Glomerular visceral epithelial cell (primary cell): ENCODE measurements at regions not wholly inside any gene's neighbourhood (a gene's known extent, or its start where the extent isn't known, plus 50 kb on each side); places are given as distances from the start of the nearest gene placed in this dataset.

Experiments
- DNase-seq: peaks from one replicate; pipeline ENCODE4 v3.0.0-alpha.2; 2016; ENCODE audit errors: extremely low spot score

DNA sequence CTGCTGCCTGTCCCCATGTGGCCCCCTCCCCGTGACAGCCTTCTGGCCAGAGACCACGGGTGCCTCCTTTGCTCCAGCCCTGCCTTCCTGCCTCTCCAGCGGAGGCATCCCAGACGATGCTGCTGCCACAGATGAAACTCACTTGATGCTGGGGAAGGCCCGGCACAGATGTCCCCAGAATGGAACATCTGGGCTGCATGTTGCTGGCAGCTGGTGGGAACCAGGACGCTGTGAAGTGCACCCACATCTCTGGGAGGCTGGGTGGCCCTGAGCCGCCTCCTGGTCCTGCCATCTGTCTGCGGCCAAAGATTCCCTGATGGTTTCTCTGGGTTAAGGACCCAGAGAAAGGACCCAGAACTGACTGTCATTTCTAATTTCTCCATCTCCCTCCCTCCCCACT lies 51.9 kb upstream of the PTPRS start:
- DNase-seq: no peak

DNA sequence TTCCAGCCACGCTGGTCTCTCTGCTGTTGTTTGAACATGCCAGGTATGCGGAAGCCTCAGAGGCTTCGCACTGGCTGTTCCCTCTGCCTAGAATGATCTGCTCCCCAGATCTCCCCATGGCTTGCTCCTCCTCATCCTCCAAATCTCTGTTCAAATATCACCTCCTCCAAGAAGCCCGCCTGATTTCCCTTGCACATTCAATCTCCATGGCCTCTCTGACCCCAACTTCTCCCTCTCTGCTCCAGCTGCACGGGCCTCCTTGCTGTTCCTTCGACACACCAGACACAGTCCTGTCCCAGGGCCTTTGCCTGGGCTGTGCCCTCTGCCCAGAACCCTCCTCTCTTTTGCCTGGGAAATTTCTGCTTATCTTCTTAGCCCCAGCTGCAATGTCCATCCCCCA lies 52.5 kb upstream of the PTPRS start:
- no peak for DNase-seq

DNA sequence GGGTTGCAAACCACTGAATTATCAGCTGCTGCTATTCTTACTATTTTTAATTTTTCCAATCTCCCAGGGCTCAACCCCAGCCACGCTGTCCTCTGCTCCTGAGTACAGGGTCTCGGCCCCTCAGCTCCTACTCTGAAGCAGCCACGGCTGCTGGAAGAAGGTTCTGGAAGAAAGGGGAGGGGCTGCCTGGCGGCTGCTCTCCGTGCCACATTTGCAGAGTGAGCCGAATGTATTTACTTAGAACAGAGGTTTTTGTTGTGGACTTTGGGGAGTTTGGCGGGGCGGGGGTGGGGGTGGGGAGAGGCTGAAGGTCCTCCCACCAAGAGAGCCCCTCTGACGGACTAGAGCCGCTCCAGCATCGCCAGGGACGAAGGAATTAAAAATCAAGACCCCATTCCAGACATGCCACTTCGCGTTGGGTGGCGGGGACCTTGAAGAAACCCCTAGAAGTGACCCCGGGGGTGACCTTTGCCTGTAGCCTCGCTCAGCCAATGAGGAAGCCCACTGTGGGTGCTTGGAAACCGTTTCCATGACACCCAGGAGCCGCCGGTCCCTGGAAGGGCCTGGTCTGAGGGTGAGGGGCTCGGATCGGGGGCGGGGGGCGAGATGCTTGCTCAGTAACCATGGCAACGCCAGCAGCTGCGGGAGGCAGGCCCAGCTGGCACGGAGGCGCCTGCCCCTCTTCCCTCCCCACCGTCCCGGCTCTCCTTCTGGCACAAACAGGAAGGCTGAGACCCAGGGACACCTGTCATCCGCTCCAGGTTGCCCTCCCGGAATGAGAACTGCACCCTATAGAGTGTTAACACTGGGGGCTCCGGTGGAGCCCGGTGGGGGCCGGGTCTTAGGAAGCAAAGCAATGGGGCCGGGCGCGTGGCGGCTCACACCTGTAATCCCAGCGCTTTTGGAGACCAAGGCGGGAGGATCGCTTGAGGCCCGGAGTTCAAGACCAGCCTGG lies 54.2 kb upstream of the PTPRS start:
- DNase-seq: no peak

DNA sequence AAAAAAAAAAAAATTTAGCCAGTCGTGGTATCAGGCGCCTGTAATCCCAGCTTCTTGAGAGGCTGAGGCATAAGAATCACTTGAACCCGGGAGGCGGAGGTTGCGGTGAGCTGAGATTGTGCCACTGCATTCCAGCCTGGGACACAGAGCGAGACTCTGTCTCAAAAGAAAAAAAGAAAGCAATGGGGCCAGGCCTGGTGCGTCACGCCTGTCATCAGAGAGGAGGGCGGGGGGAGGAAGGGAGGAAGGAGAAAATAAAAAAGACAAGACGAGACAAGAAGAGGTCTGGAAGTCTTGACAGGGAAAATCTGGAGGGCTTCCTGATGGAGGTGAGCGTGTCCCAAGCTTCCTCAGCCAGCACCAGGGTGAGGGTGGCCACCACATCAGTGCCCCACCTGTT lies 54.9 kb upstream of the PTPRS start:
- DNase-seq: no peak

DNA sequence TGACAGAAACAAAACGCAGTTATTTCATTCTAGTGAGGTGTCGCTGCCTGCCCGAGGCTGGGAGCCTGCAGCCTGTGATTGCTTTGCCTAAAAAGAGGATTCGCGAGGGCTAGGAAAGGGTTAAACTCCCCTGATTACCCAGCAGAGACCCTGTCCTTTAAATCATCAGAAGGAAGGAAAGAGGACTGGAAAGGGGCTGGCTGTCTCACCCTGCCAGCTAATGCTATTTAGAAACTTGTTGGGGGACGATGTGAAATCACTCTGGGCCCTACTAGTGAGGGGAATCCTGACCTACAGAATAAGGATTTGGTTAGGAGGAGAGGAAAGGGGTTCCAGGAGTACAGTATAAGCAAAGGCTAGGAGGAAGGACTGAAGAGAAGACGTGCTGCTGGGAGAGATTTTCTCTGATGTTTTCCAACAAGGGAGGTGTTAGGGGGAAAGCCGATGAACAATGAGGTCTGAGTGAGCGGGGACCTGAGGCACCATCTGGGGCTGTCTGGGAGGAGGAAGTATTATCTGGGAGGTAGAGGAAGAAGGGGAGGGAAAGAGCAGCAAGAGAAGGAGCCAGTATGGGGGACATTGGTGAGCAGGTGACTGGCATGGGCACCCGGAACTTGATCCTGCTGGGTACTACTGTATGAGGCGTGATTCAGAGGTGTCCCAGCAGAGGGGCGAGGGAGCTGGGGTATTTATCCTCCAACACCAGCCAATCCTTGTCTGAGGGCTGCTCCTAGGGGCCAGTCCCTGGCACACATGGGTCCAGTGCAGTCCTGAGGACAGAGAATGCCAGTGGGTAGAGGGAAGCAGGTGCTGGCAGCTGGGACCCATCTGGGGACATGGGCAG lies 55.7 kb upstream of the PTPRS start:
- no peak for DNase-seq

DNA sequence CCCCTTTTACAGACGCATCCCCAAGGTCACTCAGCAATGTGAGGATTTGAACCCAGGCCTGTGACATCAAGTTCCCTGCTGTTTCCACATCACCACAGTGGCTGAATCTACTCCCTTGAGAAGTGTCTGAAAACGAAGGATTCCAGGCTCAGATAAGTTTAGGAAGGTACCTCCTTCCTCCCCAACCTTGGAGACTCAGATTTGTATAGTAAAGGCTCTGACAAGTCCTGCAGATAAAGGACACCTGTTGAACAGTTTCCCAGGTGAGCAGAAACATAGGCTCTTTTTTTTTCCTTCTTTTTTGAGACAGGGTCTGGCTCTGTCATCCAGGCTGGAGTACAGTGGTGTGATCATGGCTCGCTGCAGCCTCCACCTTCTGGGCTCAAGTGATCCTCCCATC lies 56.4 kb upstream of the PTPRS start:
- no peak for DNase-seq

DNA sequence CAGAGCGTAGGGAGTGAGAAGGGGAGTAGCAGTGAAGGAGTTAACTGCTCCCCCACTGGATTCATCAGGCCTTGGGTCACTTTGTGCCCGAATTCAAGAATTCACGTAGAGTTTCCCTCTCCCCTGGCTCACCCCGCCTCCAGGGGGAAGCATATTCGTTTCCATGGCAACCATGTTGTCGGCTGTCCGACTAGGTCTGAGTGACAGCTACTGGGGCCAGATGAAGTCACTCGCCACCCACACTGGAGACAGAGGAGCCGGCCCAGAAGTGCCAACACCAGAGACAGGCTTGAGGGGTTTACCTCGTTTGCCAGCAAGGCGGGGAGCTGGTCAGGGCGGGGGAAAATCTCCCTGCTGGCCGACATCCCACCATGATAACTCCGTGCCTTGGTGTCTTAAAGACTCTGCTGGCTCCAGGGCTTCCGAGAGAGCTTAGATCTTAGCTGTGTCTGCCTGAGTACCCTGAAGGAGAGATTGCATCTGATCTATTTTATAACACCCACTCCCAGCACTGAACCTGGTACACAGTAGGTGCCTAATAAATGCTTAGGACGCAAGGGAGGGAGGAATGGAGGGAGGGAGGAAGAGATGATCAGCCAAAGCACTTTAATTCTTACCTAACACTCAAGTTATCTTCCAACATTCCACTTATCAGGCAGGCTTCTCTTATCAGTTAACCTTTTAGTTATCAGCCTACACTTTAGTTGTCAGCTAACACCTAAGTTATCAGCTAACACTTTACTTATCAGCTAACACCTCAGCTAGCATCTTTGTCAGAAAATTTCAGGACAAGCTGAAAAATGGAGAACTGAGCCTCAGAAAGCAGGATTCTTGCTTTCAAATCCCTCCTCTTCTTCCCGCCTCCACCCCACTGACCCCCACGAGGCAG lies 57.2 kb upstream of the ZNRF4 start:
- peak; percentile 3 for DNase-seq

DNA sequence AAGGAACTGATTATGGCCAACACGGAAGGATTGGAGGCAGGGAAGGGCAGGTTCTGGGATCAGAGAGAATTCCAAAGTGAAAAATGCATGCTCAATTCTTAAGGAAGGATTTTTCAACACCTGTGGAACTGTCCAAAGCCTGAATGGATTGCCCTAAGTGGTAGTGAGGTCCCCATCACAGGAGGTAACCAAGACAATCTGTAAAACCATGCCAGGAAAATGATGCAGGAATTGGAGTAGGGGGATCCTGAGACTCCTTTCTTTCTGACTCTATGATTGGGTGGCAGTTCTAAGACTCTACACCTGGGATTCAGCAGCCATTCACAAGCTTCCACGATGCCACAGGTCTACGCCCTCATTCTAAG lies 56.5 kb upstream of the ZNRF4 start:
- DNase-seq: no peak

DNA sequence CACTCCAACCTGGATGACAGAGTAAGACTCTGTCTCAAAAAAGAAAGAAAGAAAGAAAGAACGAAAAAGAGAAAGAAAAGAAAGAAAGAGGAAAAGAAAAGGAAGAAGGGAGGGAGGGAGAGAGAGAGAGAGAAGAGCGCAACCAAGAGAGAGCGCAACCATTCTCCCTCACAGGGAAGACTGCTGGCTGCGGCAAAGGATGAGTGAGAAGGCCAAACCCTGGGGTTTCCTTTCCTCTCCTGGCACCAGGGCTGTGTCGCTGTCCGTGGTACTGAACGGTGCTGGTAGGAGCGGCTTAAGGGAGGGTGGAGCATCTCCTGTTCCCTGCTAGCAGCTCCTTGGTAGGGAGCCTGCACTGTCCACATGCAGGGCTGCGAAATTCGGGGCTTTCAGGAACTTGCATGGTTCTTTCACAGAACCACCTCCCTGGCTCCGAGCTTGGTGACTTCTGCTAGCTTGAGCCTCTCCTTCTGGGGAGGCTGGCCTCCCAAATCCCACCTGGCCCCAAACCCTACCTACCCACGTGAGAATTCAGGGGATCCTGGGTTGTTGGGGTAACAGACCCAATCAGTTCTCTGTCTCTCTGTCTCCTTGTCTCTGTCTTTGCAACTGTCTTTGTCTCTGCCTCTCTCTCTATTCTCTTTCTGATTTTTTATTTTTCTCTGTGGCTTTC lies 51.1 kb upstream of the ZNRF4 start:
- DNase-seq: peak; percentile 77
